ENCODE measurements at regions not wholly inside any gene's neighbourhood (a gene's known extent, or its start where the extent isn't known, plus 50 kb on each side); places are given as distances from the start of the nearest gene placed in this dataset.

- TF ChIP-seq REST (IDR thresholded peaks at IDR 0.05; ENCODE audit: borderline replicate concordance), result no peak
- no peak for TF ChIP-seq RAD21 (conservative IDR thresholded peaks at IDR 0.05)
- TF ChIP-seq EZH2 (IDR thresholded peaks at IDR 0.05; ENCODE audit: borderline replicate concordance, insufficient read depth, low read length, poor library complexity, severe bottlenecking), result no peak
- TF ChIP-seq POLR2AphosphoS5 (IDR thresholded peaks at IDR 0.05), result no peak
- no peak for TF ChIP-seq CTCF (IDR thresholded peaks at IDR 0.05; ENCODE audit: poor library complexity, severe bottlenecking)
- no peak for TF ChIP-seq EP300 (conservative IDR thresholded peaks at IDR 0.05; ENCODE audit: poor library complexity, severe bottlenecking)
These were observed 148.6 kb downstream of the SYF2 start for GRCh38 chr1:25083481-25084345.
